Parathyroid adenoma (tissue), 2 donors: ENCODE measurements at regions not wholly inside any gene's neighbourhood (a gene's known extent, or its start where the extent isn't known, plus 50 kb on each side); places are given as distances from the start of the nearest gene placed in this dataset.

ENCODE experiments used
- H2AFZ ChIP-seq: fragments of 300-600 bp; sonication (generic); one replicate; pipeline ENCODE4 v1.7.0; 2017; ENCODE audit warnings: antibody characterized with exemption, mild to moderate bottlenecking
- H3K27ac ChIP-seq: fragments of 300-600 bp; sonication (generic); one replicate; pipeline ENCODE4 v1.7.0; 2017
- H3K27me3 ChIP-seq: fragments of 300-600 bp; sonication (generic); one replicate; pipeline ENCODE4 v1.7.0; 2017; ENCODE audit warnings: low read length; ENCODE audit not compliant: control insufficient read depth, insufficient read depth
- H3K36me3 ChIP-seq: fragments of 300-600 bp; sonication (generic); one replicate; pipeline ENCODE4 v1.7.0; 2017; ENCODE audit warnings: low read length; ENCODE audit not compliant: control insufficient read depth, insufficient read depth
- H3K4me1 ChIP-seq: fragments of 300-600 bp; sonication (generic); one replicate; pipeline ENCODE4 v1.7.0; 2017; ENCODE audit warnings: control low read depth
- H3K4me2 ChIP-seq: fragments of 300-600 bp; sonication (generic); one replicate; pipeline ENCODE4 v1.7.0; 2017; ENCODE audit warnings: low read length
- H3K4me3 ChIP-seq: fragments of 300-600 bp; sonication (generic); one replicate; pipeline ENCODE4 v1.7.0; 2017; ENCODE audit warnings: low read depth, low read length
- H3K79me2 ChIP-seq: fragments of 300-600 bp; sonication (generic); one replicate; pipeline ENCODE4 v1.7.0; 2017; ENCODE audit warnings: control low read depth
- H3K9ac ChIP-seq: fragments of 300-600 bp; sonication (generic); one replicate; pipeline ENCODE4 v1.7.0; 2017; ENCODE audit warnings: mild to moderate bottlenecking
- H3K9me3 ChIP-seq: fragments of 300-600 bp; sonication (generic); one replicate; pipeline ENCODE4 v1.7.0; 2017; ENCODE audit warnings: low read length; ENCODE audit not compliant: control insufficient read depth
- CTCF ChIP-seq: fragments of 300-600 bp; sonication (generic); IDR thresholded peaks from one replicate; pipeline ENCODE4 v1.7.0; 2017; ENCODE audit warnings: antibody characterized with exemption, mild to moderate bottlenecking
- donor health status: primary hyperparathyroidism.

- TF ChIP-seq CTCF = no peak
- Histone ChIP-seq H3K4me2 (no peak overlapping the region), H2AFZ (no peak overlapping the region)
These were observed 459.7 kb downstream of the EBF1 start for GRCh38 chr5:158639881-158640592.

GRCh38 chr5:158638396-158638795, 461.3 kb downstream of the EBF1 start:
- no peak for TF ChIP-seq CTCF
- H3K9me3 ChIP-seq = no peaks in the 10 kb centered on the region
- H3K4me1 ChIP-seq = no peaks in the 10 kb centered on the region

More at GRCh38 chr5:158639881-158640592, 459.7 kb downstream of the EBF1 start:
- H3K4me3 ChIP-seq = no peak overlapping the region
- no peaks in the 10 kb centered on the region for H3K79me2 ChIP-seq
- H3K36me3 ChIP-seq = no peaks in the 10 kb centered on the region
- no peaks in the 10 kb centered on the region for H3K27me3 ChIP-seq
- no peaks in the 10 kb centered on the region for H3K4me1 ChIP-seq
- H3K9me3 ChIP-seq = no peaks in the 10 kb centered on the region
- no peak overlapping the region for H3K9ac ChIP-seq
- no peak overlapping the region for H3K27ac ChIP-seq

GRCh38 chr5:158637039-158637438, 462.7 kb downstream of the EBF1 start:
- H2AFZ ChIP-seq = no peak overlapping the region
- H3K9ac ChIP-seq = no peak overlapping the region
- no peaks in the 10 kb centered on the region for H3K27me3 ChIP-seq
- H3K27ac ChIP-seq = no peak overlapping the region
- H3K36me3 ChIP-seq = no peaks in the 10 kb centered on the region
- H3K9me3 ChIP-seq = no peaks in the 10 kb centered on the region
- H3K4me3 ChIP-seq = no peak overlapping the region
- no peak overlapping the region for H3K4me2 ChIP-seq
- no peaks in the 10 kb centered on the region for H3K4me1 ChIP-seq
- H3K79me2 ChIP-seq = no peaks in the 10 kb centered on the region
- no peak for TF ChIP-seq CTCF

More at GRCh38 chr5:158638396-158638795, 461.3 kb downstream of the EBF1 start:
- no peak overlapping the region for H3K9ac ChIP-seq
- no peaks in the 10 kb centered on the region for H3K36me3 ChIP-seq
- no peak overlapping the region for H2AFZ ChIP-seq
- H3K4me3 ChIP-seq = no peak overlapping the region
- H3K27me3 ChIP-seq = no peaks in the 10 kb centered on the region
- no peak overlapping the region for H3K4me2 ChIP-seq
- no peaks in the 10 kb centered on the region for H3K79me2 ChIP-seq
- H3K27ac ChIP-seq = no peak overlapping the region

- Histone ChIP-seq H3K79me2 (no peaks in the 10 kb centered on the region), H3K4me1 (no peaks in the 10 kb centered on the region), H3K9ac (no peak overlapping the region), H3K4me2 (no peak overlapping the region), H2AFZ (no peak overlapping the region), H3K36me3 (no peaks in the 10 kb centered on the region), H3K27ac (no peak overlapping the region), H3K9me3 (no peaks in the 10 kb centered on the region), H3K4me3 (no peak overlapping the region), H3K27me3 (no peaks in the 10 kb centered on the region)
- no peak for TF ChIP-seq CTCF
These were observed 464.2 kb downstream of the EBF1 start for GRCh38 chr5:158635565-158635964.

- H3K27ac ChIP-seq = no peak overlapping the region
- H3K4me2 ChIP-seq = no peak overlapping the region
- no peaks in the 10 kb centered on the region for H3K79me2 ChIP-seq
- H2AFZ ChIP-seq = no peak overlapping the region
- no peaks in the 10 kb centered on the region for H3K9me3 ChIP-seq
- H3K36me3 ChIP-seq = no peaks in the 10 kb centered on the region
- no peak overlapping the region for H3K4me3 ChIP-seq
- no peaks in the 10 kb centered on the region for H3K4me1 ChIP-seq
- no peak overlapping the region for H3K9ac ChIP-seq
- TF ChIP-seq CTCF = no peak
- H3K27me3 ChIP-seq = no peaks in the 10 kb centered on the region
These were observed 465.0 kb downstream of the EBF1 start for GRCh38 chr5:158634714-158635113.
